A673 (cell line): ENCODE measurements at regions not wholly inside any gene's neighbourhood (a gene's known extent, or its start where the extent isn't known, plus 50 kb on each side); places are given as distances from the start of the nearest gene placed in this dataset.

Experiments used
- EZH2 ChIP-seq: fragments of 200-600 bp; sonication (generic); IDR thresholded peaks from 2 replicates; pipeline ENCODE4 v1.6.1; 2017; ENCODE audit warnings: borderline replicate concordance, low read depth, mild to moderate bottlenecking, mixed read lengths, antibody characterized with exemption, low read length; ENCODE audit not compliant: poor library complexity, severe bottlenecking
- TF ChIP-seq, protein P1 (sequence below): fragments of 300-800, 200-600 bp; sonication (generic); conservative IDR thresholded peaks from 2 replicates; pipeline ENCODE4 v1.5.1; 2017; ENCODE audit warnings: low read depth, mild to moderate bottlenecking, antibody characterized with exemption, low read length, moderate library complexity, mixed read lengths

DNA sequence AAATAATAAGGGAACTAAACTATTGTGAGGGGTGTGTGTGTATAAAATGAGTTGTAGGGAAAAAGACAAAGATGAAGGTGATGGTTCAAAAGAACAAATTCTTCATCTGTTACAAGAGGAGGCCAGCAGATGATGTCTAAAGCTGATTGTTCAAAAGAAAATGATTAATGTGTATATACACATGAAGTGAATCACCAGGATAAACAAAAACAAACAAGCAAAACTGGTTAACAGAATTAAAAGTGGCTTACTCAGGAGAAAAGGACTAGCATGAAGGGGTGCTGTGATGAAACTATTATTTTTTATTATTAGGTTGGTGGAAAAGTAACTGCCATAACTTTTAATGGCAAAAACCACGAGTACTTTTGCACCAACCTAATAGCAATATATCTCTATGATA, 348.4 kb downstream of the BCL11B start:
- TF ChIP-seq, protein P1, sequence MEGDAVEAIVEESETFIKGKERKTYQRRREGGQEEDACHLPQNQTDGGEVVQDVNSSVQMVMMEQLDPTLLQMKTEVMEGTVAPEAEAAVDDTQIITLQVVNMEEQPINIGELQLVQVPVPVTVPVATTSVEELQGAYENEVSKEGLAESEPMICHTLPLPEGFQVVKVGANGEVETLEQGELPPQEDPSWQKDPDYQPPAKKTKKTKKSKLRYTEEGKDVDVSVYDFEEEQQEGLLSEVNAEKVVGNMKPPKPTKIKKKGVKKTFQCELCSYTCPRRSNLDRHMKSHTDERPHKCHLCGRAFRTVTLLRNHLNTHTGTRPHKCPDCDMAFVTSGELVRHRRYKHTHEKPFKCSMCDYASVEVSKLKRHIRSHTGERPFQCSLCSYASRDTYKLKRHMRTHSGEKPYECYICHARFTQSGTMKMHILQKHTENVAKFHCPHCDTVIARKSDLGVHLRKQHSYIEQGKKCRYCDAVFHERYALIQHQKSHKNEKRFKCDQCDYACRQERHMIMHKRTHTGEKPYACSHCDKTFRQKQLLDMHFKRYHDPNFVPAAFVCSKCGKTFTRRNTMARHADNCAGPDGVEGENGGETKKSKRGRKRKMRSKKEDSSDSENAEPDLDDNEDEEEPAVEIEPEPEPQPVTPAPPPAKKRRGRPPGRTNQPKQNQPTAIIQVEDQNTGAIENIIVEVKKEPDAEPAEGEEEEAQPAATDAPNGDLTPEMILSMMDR, result no peak
- no peak for TF ChIP-seq EZH2
